Lung (tissue), 11 donors: ENCODE measurements at regions not wholly inside any gene's neighbourhood (a gene's known extent, or its start where the extent isn't known, plus 50 kb on each side); places are given as distances from the start of the nearest gene placed in this dataset.
A peak's percentile ranks its signal among the peaks of the same experiment; 100 is the strongest.

Experiments used
- ATAC-seq: fragments of 200-7000 bp; cut with Tn5 transposase; one replicate; pipeline ENCODE4 v1.9.1; 2020; ENCODE audit warnings: moderate number of reproducible peaks; ENCODE audit not compliant: insufficient read depth, low FRiP score
- DNase-seq, 3 donors: peaks; one replicate each; pipeline ENCODE4 v3.0.0-alpha.2; 2013 to 2017
- H3K27ac ChIP-seq, 2 donors: one replicate each; pipeline ENCODE4 v1.5.1; 2013; ENCODE audit warnings: mild to moderate bottlenecking in 2 of 2, moderate library complexity in 2 of 2, control low read depth in 1 of 2, inconsistent platforms in 1 of 2, low read depth in 1 of 2, low read length in 1 of 2
- H3K27me3 ChIP-seq, 3 donors: one replicate each; pipeline ENCODE4 v1.5.1; 2013; ENCODE audit warnings: low read length in 2 of 3; ENCODE audit not compliant: control insufficient read depth in 3 of 3, insufficient read depth in 3 of 3
- H3K36me3 ChIP-seq, 4 donors: one replicate each; pipeline ENCODE4 v1.5.1; 2013; ENCODE audit warnings: low read length in 4 of 4, mild to moderate bottlenecking in 1 of 4, moderate library complexity in 1 of 4; ENCODE audit not compliant: control insufficient read depth in 4 of 4, insufficient read depth in 4 of 4
- H3K4me1 ChIP-seq, 5 donors: one replicate each; pipeline ENCODE4 v1.5.1; 2013; ENCODE audit warnings: low read length in 5 of 5, mild to moderate bottlenecking in 2 of 5, moderate library complexity in 1 of 5; ENCODE audit not compliant: control insufficient read depth in 5 of 5, insufficient read depth in 5 of 5
- H3K4me3 ChIP-seq: one replicate; pipeline ENCODE4 v1.5.1; 2013; ENCODE audit warnings: mild to moderate bottlenecking, control low read depth, moderate library complexity
- H3K9ac ChIP-seq, 2 donors: one replicate each; pipeline ENCODE4 v1.5.1; 2013; ENCODE audit warnings: low read length in 2 of 2, control low read depth in 1 of 2; ENCODE audit not compliant: insufficient read depth in 1 of 2
- H3K9me3 ChIP-seq, 4 donors: one replicate each; pipeline ENCODE4 v1.5.1; 2013; ENCODE audit warnings: low read length in 3 of 4, mild to moderate bottlenecking in 1 of 4, moderate library complexity in 1 of 4; ENCODE audit not compliant: control insufficient read depth in 4 of 4, insufficient read depth in 3 of 4
- WGBS, 2 donors: extraction: QIAGEN DNeasy Blood & Tissue Kit; methylation state at CpG; one replicate each; pipeline ENCODE4 v1.1.7; 2013; 5-methylcytosine and 5-hydroxymethylcytosine counted together
- TF ChIP-seq, protein P1 (sequence below): IDR thresholded peaks from 2 replicates; pipeline ENCODE4 v1.5.1; 2012; ENCODE audit warnings: mild to moderate bottlenecking; ENCODE audit errors: control extremely low read depth, extremely low read depth
- donor health status: control.
- donor health status: control.
- donor health status: Bipolar disorder and iron deficiency.
- donor health status: healthy.
- donor health status: DM: yes; HTN: yes; CAD: no.

DNA sequence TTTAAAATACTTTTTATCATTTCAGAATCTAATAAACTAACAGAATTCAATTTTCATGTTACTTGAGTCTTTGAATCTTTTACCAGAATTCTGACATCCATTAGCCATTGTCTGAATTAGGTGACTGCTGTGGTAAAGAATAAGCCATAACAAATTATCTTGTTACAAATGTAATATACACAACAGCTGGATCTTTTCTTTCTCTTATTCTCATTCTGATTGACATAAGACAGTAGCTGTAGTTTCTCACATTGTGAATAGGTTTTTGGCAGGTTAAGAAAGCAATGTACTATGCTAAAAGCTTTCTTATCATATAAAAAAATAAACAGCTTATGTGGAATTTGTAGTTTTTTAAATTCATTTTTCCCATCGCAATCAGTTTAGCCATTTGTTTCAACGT is 734.0 kb upstream of the PCDH9 start:
- H3K9ac ChIP-seq = no peak overlapping the region
- 61 to 78% methylated on average over 2 of the region's 2 CpGs for WGBS, 2 donors

DNA sequence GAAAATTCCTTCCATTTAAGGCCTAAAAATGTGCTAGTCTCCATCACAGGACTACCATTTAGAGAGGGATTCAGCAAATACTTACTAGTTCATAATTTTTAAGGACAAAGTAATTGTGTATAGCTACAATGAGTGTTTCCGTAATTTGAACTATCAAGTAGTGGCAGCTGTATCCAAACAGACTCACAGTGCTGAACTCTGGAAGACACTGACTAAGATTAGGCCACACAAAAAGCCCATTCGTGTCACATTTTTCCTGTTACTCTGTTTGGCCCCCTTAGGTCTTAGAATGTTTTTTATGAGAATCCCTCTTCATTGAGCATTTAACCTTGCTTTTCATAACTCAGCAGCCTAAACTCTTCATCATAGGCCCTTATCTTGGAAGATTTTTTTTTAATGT is 731.2 kb upstream of the PCDH9 start:
- Histone ChIP-seq H3K9ac (no peak overlapping the region), H3K27me3 (no peaks in the 10 kb centered on the region), H3K36me3 (no peaks in the 10 kb centered on the region), H3K27ac (no peak overlapping the region), H3K4me3 (no peak overlapping the region), H3K4me1 (no peaks in the 10 kb centered on the region), H3K9me3 (no peaks in the 10 kb centered on the region)
- no peak for ATAC-seq
- TF ChIP-seq, protein P1, sequence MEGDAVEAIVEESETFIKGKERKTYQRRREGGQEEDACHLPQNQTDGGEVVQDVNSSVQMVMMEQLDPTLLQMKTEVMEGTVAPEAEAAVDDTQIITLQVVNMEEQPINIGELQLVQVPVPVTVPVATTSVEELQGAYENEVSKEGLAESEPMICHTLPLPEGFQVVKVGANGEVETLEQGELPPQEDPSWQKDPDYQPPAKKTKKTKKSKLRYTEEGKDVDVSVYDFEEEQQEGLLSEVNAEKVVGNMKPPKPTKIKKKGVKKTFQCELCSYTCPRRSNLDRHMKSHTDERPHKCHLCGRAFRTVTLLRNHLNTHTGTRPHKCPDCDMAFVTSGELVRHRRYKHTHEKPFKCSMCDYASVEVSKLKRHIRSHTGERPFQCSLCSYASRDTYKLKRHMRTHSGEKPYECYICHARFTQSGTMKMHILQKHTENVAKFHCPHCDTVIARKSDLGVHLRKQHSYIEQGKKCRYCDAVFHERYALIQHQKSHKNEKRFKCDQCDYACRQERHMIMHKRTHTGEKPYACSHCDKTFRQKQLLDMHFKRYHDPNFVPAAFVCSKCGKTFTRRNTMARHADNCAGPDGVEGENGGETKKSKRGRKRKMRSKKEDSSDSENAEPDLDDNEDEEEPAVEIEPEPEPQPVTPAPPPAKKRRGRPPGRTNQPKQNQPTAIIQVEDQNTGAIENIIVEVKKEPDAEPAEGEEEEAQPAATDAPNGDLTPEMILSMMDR = no peak
- WGBS, 2 donors = 61 to 73% methylated on average over 2 of the region's 2 CpGs
- peak; percentile 13 to 72 (median 66) for DNase-seq

More for the DNA sequence above, 734.0 kb upstream of the PCDH9 start:
- TF ChIP-seq, protein P1 = no peak
- H3K27me3 ChIP-seq = no peaks in the 10 kb centered on the region
- H3K27ac ChIP-seq = no peak overlapping the region
- no peaks in the 10 kb centered on the region for H3K36me3 ChIP-seq
- no peaks in the 10 kb centered on the region for H3K9me3 ChIP-seq
- no peak for ATAC-seq
- no peak overlapping the region for H3K4me3 ChIP-seq
- no peaks in the 10 kb centered on the region for H3K4me1 ChIP-seq
- no peak for DNase-seq

DNA sequence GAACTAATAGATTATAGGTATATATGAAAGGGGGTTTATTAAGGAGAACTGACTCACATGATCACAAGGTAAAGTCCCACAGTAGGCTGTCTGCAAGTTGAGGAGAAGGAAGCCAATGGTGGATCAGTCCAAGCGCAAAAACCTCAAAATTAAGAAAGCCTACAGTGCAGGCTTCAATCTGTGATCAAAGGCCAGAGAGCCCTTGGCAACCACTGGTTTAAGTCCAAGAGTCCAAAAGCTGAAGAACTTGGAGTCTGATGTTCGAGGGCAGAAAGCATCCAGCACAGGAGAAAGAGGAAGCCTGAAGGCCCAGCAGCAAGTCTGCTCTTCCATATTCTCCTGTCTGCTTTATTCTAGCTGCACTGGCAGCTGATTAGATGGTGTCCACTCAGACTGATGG is 721.3 kb upstream of the PCDH9 start:
- H3K9me3 ChIP-seq = no peaks in the 10 kb centered on the region
- no peak overlapping the region for H3K27ac ChIP-seq
- ATAC-seq (no peak), DNase-seq (no peak)
- no peaks in the 10 kb centered on the region for H3K27me3 ChIP-seq
- no peaks in the 10 kb centered on the region for H3K4me1 ChIP-seq
- TF ChIP-seq, protein P1 = no peak
- no peak overlapping the region for H3K9ac ChIP-seq
- H3K36me3 ChIP-seq = no peaks in the 10 kb centered on the region
- no peak overlapping the region for H3K4me3 ChIP-seq
- WGBS, 2 donors = 70 to 77% methylated on average over 2 of the region's 2 CpGs

DNA sequence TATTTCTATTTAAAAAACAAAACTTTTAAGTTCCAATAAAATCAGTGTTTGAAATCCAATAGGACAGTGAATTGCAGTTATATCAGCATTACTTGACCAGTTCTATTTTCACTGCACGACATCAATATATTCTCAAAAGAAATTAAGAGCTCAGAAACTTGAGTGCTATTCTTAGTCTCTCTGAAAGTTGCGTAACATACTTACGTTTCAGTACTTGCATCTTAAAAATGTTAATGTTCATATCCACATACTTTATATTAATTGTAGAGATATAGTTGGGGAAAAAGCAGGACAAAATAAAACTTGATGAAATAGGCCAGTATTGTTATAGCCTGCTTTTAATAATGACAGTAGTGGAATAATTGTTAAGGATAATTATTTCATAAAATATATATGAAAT is 720.5 kb upstream of the PCDH9 start:
- 63 to 72% methylated on average over 3 of the region's 3 CpGs for WGBS, 2 donors
- Histone ChIP-seq H3K9me3 (no peaks in the 10 kb centered on the region), H3K4me3 (no peak overlapping the region), H3K27me3 (no peaks in the 10 kb centered on the region), H3K36me3 (no peaks in the 10 kb centered on the region), H3K27ac (no peak overlapping the region), H3K9ac (no peak overlapping the region), H3K4me1 (no peaks in the 10 kb centered on the region)
- TF ChIP-seq, protein P1 = no peak
- DNase-seq (no peak), ATAC-seq (no peak)
